HG03354 (cell line): ENCODE measurements at regions not wholly inside any gene's neighbourhood (a gene's known extent, or its start where the extent isn't known, plus 50 kb on each side); places are given as distances from the start of the nearest gene placed in this dataset.

Experiments used
- ATAC-seq: cut with Tn5 transposase; IDR thresholded peaks from one replicate; pipeline ENCODE4 v1.9.1; 2021; ENCODE audit warnings: mild to moderate bottlenecking; ENCODE audit not compliant: unreplicated experiment, poor library complexity, severe bottlenecking

- ATAC-seq, result no peak
Measured at GRCh38 chr4:32129967-32130366, 1409.8 kb downstream of the PCDH7 start.

GRCh38 chr4:32133141-32133540 is 1413.0 kb downstream of the PCDH7 start:
- no peak for ATAC-seq

GRCh38 chr4:32133734-32134133 is 1413.6 kb downstream of the PCDH7 start:
- ATAC-seq, result no peak

- no peak for ATAC-seq
Measured at GRCh38 chr4:32135642-32136041, 1415.5 kb downstream of the PCDH7 start.

GRCh38 chr4:32136081-32136787 is 1416.1 kb downstream of the PCDH7 start:
- ATAC-seq, result no peak

- ATAC-seq, result no peak
Measured at GRCh38 chr4:32140636-32141035, 1420.5 kb downstream of the PCDH7 start.

GRCh38 chr4:32142075-32142474 is 1421.9 kb downstream of the PCDH7 start:
- no peak for ATAC-seq

GRCh38 chr4:32145987-32146386 is 1425.8 kb downstream of the PCDH7 start:
- no peak for ATAC-seq

GRCh38 chr4:32147446-32148085 is 1427.4 kb downstream of the PCDH7 start:
- no peak for ATAC-seq

- no peak for ATAC-seq
Measured at GRCh38 chr4:32148111-32148666, 1428.0 kb downstream of the PCDH7 start.

GRCh38 chr4:32158961-32159360 is 1438.8 kb downstream of the PCDH7 start:
- no peak for ATAC-seq

GRCh38 chr4:32161392-32161791 is 1441.2 kb downstream of the PCDH7 start:
- no peak for ATAC-seq

GRCh38 chr4:32163125-32163524 is 1443.0 kb downstream of the PCDH7 start:
- ATAC-seq, result no peak

GRCh38 chr4:32169841-32170240 is 1449.7 kb downstream of the PCDH7 start:
- no peak for ATAC-seq

- no peak for ATAC-seq
Measured at GRCh38 chr4:32172086-32172485, 1451.9 kb downstream of the PCDH7 start.

- ATAC-seq, result no peak
Measured at GRCh38 chr4:32172761-32173160, 1452.6 kb downstream of the PCDH7 start.

- ATAC-seq, result no peak
Measured at GRCh38 chr4:32180086-32180485, 1459.9 kb downstream of the PCDH7 start.

- ATAC-seq, result no peak
Measured at GRCh38 chr4:32184186-32184585, 1464.0 kb downstream of the PCDH7 start.

GRCh38 chr4:32189130-32189529 is 1469.0 kb downstream of the PCDH7 start:
- ATAC-seq, result no peak

GRCh38 chr4:32189788-32190187 is 1469.6 kb downstream of the PCDH7 start:
- no peak for ATAC-seq

- no peak for ATAC-seq
Measured at GRCh38 chr4:32191961-32192360, 1471.8 kb downstream of the PCDH7 start.
